ENCODE measurements at regions not wholly inside any gene's neighbourhood (a gene's known extent, or its start where the extent isn't known, plus 50 kb on each side); places are given as distances from the start of the nearest gene placed in this dataset.

GRCh38 chr2:37507703-37508102, 163.3 kb downstream of the QPCT start:
- 52% methylated on average over 6 of the region's 6 CpGs for WGBS
- Histone ChIP-seq H3K4me1 (replicated peaks) (no peaks in the 10 kb centered on the region), H3K27ac (no peak overlapping the region), H3K4me3 (no peak overlapping the region), H3K36me3 (no peaks in the 10 kb centered on the region), H3K9me3 (no peaks in the 10 kb centered on the region), H3K27me3 (replicated peaks; ENCODE audit: insufficient read depth) (no peaks in the 10 kb centered on the region)
- no peak for DNase-seq (ENCODE audit: low spot score)
- intact Hi-C loops (cut with DNase I) = no loop called here
- TF ChIP-seq POLR2A (IDR thresholded peaks at IDR 0.05) = no peak
- TF ChIP-seq POLR2AphosphoS5 (IDR thresholded peaks at IDR 0.05) = no peak
- TF ChIP-seq, protein P1, sequence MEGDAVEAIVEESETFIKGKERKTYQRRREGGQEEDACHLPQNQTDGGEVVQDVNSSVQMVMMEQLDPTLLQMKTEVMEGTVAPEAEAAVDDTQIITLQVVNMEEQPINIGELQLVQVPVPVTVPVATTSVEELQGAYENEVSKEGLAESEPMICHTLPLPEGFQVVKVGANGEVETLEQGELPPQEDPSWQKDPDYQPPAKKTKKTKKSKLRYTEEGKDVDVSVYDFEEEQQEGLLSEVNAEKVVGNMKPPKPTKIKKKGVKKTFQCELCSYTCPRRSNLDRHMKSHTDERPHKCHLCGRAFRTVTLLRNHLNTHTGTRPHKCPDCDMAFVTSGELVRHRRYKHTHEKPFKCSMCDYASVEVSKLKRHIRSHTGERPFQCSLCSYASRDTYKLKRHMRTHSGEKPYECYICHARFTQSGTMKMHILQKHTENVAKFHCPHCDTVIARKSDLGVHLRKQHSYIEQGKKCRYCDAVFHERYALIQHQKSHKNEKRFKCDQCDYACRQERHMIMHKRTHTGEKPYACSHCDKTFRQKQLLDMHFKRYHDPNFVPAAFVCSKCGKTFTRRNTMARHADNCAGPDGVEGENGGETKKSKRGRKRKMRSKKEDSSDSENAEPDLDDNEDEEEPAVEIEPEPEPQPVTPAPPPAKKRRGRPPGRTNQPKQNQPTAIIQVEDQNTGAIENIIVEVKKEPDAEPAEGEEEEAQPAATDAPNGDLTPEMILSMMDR (IDR thresholded peaks at IDR 0.05) = no peak

- DNase-seq (ENCODE audit: low spot score) = no peak
- Histone ChIP-seq H3K27ac (no peak overlapping the region), H3K4me3 (no peak overlapping the region), H3K36me3 (no peaks in the 10 kb centered on the region), H3K4me1 (replicated peaks) (no peaks in the 10 kb centered on the region), H3K9me3 (no peaks in the 10 kb centered on the region), H3K27me3 (replicated peaks; ENCODE audit: insufficient read depth) (no peaks in the 10 kb centered on the region)
- 86% methylated on average over 1 of the region's 1 CpG for WGBS
- TF ChIP-seq, protein P1 (IDR thresholded peaks at IDR 0.05) = no peak
- TF ChIP-seq POLR2A (IDR thresholded peaks at IDR 0.05) (no peak), POLR2AphosphoS5 (IDR thresholded peaks at IDR 0.05) (no peak)
- intact Hi-C loops (cut with DNase I) = no loop called here
These were observed 158.5 kb downstream of the CDC42EP3 start for GRCh38 chr2:37512971-37513370.

- no peaks in the 10 kb centered on the region for H3K36me3 ChIP-seq
These were observed 147.6 kb downstream of the CDC42EP3 start for GRCh38 chr2:37523814-37524362.

DNA sequence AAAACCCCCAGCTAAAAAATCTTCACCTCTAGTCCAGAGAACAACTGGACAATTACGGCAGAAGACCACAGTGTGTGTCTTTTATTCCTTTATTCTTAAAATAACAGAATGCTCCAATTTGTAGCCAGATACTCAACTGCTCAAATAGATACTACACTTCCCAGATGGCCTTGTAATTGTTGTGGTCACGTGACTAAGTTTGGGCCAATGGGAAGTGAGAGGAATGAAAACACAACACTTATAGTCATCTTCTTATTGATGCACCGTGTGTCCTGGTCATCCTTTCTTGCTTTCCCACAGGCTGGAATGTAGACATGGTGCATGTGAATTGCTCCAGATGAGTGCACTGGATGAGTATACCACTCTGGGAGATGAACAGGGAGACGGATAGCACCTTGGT, 145.1 kb downstream of the CDC42EP3 start:
- TF ChIP-seq POLR2AphosphoS5 (IDR thresholded peaks at IDR 0.05) = no peak
- TF ChIP-seq POLR2A (IDR thresholded peaks at IDR 0.05) = no peak
- Histone ChIP-seq H3K9me3 (no peaks in the 10 kb centered on the region), H3K4me1 (replicated peaks) (no peaks in the 10 kb centered on the region), H3K4me3 (no peak overlapping the region), H3K27me3 (replicated peaks; ENCODE audit: insufficient read depth) (no peaks in the 10 kb centered on the region), H3K27ac (no peak overlapping the region), H3K36me3 (no peaks in the 10 kb centered on the region)
- no peak for DNase-seq (ENCODE audit: low spot score)
- 67% methylated on average over 4 of the region's 4 CpGs for WGBS
- intact Hi-C loops (cut with DNase I) = no loop called here

More at GRCh38 chr2:37523814-37524362, 147.6 kb downstream of the CDC42EP3 start:
- TF ChIP-seq POLR2A (IDR thresholded peaks at IDR 0.05) (no peak), POLR2AphosphoS5 (IDR thresholded peaks at IDR 0.05) (no peak)
- TF ChIP-seq, protein P1 (IDR thresholded peaks at IDR 0.05) = no peak
- intact Hi-C loops (cut with DNase I) = no loop called here
- Histone ChIP-seq H3K9me3 (no peaks in the 10 kb centered on the region), H3K27ac (peak overlapping the region in 1 of 2 donors; percentile 11), H3K4me1 (replicated peaks) (no peaks in the 10 kb centered on the region), H3K4me3 (no peak overlapping the region), H3K27me3 (replicated peaks; ENCODE audit: insufficient read depth) (no peaks in the 10 kb centered on the region)
- 33% methylated on average over 5 of the region's 5 CpGs for WGBS
- peak; percentile 27 for DNase-seq (ENCODE audit: low spot score)

DNA sequence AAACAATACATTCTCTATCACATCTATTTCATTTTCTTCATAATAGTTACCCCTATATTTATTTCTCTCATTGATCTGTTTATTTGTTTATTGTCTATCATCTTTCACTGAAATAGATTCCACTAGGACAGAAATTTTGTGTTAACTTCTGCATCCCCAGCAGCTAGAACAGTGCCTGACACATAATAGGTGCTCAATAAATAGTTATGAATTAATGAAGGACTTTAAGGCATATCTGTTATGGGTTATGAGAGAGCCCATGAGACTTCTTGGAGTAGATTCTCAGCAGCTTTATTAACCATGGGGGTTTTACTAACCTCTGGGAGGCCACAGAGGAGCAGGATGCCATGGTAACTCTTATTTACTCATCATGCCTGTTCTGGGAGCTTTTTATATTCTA, 144.6 kb downstream of the CDC42EP3 start:
- no peak overlapping the region for H3K27ac ChIP-seq
- intact Hi-C loops (cut with DNase I) = no loop called here

More for the DNA sequence above, 144.6 kb downstream of the CDC42EP3 start:
- DNase-seq (ENCODE audit: low spot score) = no peak
- H3K4me1 ChIP-seq (replicated peaks) = no peaks in the 10 kb centered on the region
- H3K9me3 ChIP-seq = no peaks in the 10 kb centered on the region
- H3K4me3 ChIP-seq = no peak overlapping the region
- no peaks in the 10 kb centered on the region for H3K27me3 ChIP-seq (replicated peaks; ENCODE audit: insufficient read depth)
- TF ChIP-seq POLR2AphosphoS5 (IDR thresholded peaks at IDR 0.05) = no peak
- TF ChIP-seq POLR2A (IDR thresholded peaks at IDR 0.05) = no peak
- TF ChIP-seq, protein P1 (IDR thresholded peaks at IDR 0.05) = no peak
- no peaks in the 10 kb centered on the region for H3K36me3 ChIP-seq
